ENCODE measurements at regions not wholly inside any gene's neighbourhood (a gene's known extent, or its start where the extent isn't known, plus 50 kb on each side); places are given as distances from the start of the nearest gene placed in this dataset.

DNA sequence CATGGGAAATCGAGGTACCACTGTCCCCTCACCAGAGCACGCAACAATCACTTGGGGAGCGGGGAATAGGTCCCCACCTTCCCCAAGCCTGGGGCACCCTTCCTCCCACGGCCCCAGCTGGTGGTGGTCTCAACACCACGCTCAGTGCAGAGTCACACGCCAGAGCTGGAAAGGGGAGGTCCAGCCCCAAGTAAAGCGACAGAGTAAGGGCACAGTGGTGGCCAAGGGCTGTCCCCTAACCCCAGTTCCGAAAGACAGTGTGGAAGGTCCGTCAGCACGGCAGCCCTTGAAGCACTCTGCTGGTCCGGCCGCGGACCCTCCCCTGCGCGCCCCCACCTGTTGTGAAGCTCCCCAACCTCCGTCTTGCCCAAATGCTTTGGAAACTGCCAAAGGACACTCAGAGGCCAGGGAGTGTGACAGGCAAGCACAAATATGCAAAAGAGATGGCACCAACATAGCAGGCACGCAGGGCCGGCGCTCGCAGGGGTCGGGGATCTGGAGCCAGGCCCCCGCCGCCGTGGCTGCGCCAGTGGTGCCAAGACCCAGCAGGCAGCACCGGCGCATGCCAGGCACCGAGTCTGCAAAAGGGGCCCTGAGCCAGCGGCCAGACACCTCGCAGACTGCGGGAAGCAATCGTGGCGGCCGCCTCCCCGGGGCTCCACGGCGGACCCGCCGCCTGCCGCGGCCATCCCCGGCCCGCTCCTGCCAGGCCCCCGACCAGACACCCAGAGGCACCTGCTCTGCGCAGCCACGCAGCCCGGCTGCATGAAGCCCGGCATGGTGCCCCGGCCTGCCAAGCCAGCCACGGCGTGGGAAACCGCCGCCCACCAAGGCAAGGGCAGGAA lies 51.6 kb upstream of the SRRM3 start:
- DNase-seq (ENCODE audit: low read depth) = no peak
- Histone ChIP-seq H3K36me3 (ENCODE audit: control insufficient read depth, insufficient read depth, low read length) (no peaks in the 10 kb centered on the region), H3K27me3 (ENCODE audit: control insufficient read depth, insufficient read depth, low read length) (peaks cover 8% of the 10 kb centered on the region), H3K4me3 (ENCODE audit: low read depth, low read length) (no peak overlapping the region)
- TF ChIP-seq, protein P1, sequence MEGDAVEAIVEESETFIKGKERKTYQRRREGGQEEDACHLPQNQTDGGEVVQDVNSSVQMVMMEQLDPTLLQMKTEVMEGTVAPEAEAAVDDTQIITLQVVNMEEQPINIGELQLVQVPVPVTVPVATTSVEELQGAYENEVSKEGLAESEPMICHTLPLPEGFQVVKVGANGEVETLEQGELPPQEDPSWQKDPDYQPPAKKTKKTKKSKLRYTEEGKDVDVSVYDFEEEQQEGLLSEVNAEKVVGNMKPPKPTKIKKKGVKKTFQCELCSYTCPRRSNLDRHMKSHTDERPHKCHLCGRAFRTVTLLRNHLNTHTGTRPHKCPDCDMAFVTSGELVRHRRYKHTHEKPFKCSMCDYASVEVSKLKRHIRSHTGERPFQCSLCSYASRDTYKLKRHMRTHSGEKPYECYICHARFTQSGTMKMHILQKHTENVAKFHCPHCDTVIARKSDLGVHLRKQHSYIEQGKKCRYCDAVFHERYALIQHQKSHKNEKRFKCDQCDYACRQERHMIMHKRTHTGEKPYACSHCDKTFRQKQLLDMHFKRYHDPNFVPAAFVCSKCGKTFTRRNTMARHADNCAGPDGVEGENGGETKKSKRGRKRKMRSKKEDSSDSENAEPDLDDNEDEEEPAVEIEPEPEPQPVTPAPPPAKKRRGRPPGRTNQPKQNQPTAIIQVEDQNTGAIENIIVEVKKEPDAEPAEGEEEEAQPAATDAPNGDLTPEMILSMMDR (IDR thresholded peaks at IDR 0.05; ENCODE audit: insufficient read depth, low read length, poor library complexity, severe bottlenecking) = no peak
